PC-9 (cell line): ENCODE measurements at regions not wholly inside any gene's neighbourhood (a gene's known extent, or its start where the extent isn't known, plus 50 kb on each side); places are given as distances from the start of the nearest gene placed in this dataset.

Experiments
- EZH2 ChIP-seq: fragments of 200-600 bp; sonication (generic); IDR thresholded peaks from 2 replicates; pipeline ENCODE4 v1.8.0; 2017; ENCODE audit warnings: antibody characterized with exemption, low read depth
- TF ChIP-seq, protein P1 (sequence below): fragments of 200-600 bp; sonication (generic); conservative IDR thresholded peaks from 2 replicates; pipeline ENCODE4 v1.6.1; 2017; ENCODE audit warnings: mixed run types, antibody characterized with exemption, mild to moderate bottlenecking, moderate library complexity

DNA sequence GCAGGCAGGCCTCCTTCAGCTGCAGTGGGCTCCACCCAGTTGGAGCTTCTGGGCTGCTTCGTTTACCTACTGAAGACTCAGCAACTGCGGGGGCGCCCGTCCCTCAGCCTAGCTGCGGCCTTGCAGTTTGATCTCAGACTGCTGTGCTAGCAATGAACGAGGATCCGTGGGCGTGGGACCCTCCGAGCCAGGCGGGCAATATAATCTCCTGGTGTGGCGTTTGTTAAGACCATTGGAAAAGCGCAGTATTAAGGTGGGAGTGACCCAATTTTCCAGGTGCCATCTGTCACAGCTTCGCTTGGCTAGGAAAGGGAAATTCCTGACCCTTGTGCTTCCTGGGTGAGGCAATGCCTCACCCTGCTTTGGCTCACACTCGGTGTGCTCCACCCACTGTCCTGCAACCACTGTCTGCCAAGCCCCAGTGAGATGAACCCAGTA lies 159.2 kb upstream of the FOXP2 start:
- TF ChIP-seq, protein P1, sequence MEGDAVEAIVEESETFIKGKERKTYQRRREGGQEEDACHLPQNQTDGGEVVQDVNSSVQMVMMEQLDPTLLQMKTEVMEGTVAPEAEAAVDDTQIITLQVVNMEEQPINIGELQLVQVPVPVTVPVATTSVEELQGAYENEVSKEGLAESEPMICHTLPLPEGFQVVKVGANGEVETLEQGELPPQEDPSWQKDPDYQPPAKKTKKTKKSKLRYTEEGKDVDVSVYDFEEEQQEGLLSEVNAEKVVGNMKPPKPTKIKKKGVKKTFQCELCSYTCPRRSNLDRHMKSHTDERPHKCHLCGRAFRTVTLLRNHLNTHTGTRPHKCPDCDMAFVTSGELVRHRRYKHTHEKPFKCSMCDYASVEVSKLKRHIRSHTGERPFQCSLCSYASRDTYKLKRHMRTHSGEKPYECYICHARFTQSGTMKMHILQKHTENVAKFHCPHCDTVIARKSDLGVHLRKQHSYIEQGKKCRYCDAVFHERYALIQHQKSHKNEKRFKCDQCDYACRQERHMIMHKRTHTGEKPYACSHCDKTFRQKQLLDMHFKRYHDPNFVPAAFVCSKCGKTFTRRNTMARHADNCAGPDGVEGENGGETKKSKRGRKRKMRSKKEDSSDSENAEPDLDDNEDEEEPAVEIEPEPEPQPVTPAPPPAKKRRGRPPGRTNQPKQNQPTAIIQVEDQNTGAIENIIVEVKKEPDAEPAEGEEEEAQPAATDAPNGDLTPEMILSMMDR = no peak
- no peak for TF ChIP-seq EZH2
